Astrocyte (in vitro differentiated cells and primary cell): ENCODE measurements at regions not wholly inside any gene's neighbourhood (a gene's known extent, or its start where the extent isn't known, plus 50 kb on each side); places are given as distances from the start of the nearest gene placed in this dataset.

ENCODE experiments used
- EZH2 ChIP-seq: IDR thresholded peaks from 2 replicates; pipeline ENCODE4 v1.6.1; 2012; ENCODE audit warnings: mild to moderate bottlenecking, low read length, inconsistent platforms; ENCODE audit not compliant: insufficient read depth
- TF ChIP-seq, protein P1 (sequence below): IDR thresholded peaks from 2 replicates; pipeline ENCODE4 v1.5.1; 2011; ENCODE audit warnings: low read depth, mild to moderate bottlenecking, inconsistent platforms, low read length, moderate library complexity; ENCODE audit not compliant: insufficient read depth

GRCh38 chr1:194045416-194045815 lies 859.0 kb upstream of the B3GALT2 start:
- TF ChIP-seq, protein P1, sequence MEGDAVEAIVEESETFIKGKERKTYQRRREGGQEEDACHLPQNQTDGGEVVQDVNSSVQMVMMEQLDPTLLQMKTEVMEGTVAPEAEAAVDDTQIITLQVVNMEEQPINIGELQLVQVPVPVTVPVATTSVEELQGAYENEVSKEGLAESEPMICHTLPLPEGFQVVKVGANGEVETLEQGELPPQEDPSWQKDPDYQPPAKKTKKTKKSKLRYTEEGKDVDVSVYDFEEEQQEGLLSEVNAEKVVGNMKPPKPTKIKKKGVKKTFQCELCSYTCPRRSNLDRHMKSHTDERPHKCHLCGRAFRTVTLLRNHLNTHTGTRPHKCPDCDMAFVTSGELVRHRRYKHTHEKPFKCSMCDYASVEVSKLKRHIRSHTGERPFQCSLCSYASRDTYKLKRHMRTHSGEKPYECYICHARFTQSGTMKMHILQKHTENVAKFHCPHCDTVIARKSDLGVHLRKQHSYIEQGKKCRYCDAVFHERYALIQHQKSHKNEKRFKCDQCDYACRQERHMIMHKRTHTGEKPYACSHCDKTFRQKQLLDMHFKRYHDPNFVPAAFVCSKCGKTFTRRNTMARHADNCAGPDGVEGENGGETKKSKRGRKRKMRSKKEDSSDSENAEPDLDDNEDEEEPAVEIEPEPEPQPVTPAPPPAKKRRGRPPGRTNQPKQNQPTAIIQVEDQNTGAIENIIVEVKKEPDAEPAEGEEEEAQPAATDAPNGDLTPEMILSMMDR, result no peak
- TF ChIP-seq EZH2, result no peak
